ENCODE measurements at regions not wholly inside any gene's neighbourhood (a gene's known extent, or its start where the extent isn't known, plus 50 kb on each side); places are given as distances from the start of the nearest gene placed in this dataset.
"Not testable (repeated sequence)": the region's sequence is repeated elsewhere in the genome, so short reads cannot be mapped to it uniquely, and the experiment has no call there.

- no peak overlapping the region for H3K4me3 ChIP-seq (ENCODE audit: low read depth, low read length)
- H3K4me1 ChIP-seq (ENCODE audit: control insufficient read depth, insufficient read depth, low read length): peaks cover 7% of the 10 kb centered on the region
These were observed 153.8 kb upstream of the KRR1 start for GRCh38 chr12:75665216-75665615.

GRCh38 chr12:75662511-75663159 lies 151.2 kb upstream of the KRR1 start:
- Histone ChIP-seq H3K9ac (ENCODE audit: low read length) (no peak overlapping the region), H3K9me3 (ENCODE audit: control insufficient read depth, insufficient read depth, low read depth, low read length) (no peaks in the 10 kb centered on the region), H3K4me1 (ENCODE audit: control insufficient read depth, insufficient read depth, low read length) (peaks cover 7% of the 10 kb centered on the region), H3K27me3 (ENCODE audit: control insufficient read depth, insufficient read depth, low read length) (no peaks in the 10 kb centered on the region), H3K27ac (ENCODE audit: low read depth, low read length) (no peak overlapping the region), H3K36me3 (ENCODE audit: control insufficient read depth, insufficient read depth, low read length) (no peaks in the 10 kb centered on the region), H3K4me3 (ENCODE audit: low read depth, low read length) (no peak overlapping the region)

More at GRCh38 chr12:75665216-75665615, 153.8 kb upstream of the KRR1 start:
- H3K27ac ChIP-seq (ENCODE audit: low read depth, low read length): no peak overlapping the region
- no peaks in the 10 kb centered on the region for H3K36me3 ChIP-seq (ENCODE audit: control insufficient read depth, insufficient read depth, low read length)
- H3K27me3 ChIP-seq (ENCODE audit: control insufficient read depth, insufficient read depth, low read length): no peaks in the 10 kb centered on the region
- no peak overlapping the region for H3K9ac ChIP-seq (ENCODE audit: low read length)
- no peaks in the 10 kb centered on the region for H3K9me3 ChIP-seq (ENCODE audit: control insufficient read depth, insufficient read depth, low read depth, low read length)

GRCh38 chr12:75661908-75662307 lies 150.5 kb upstream of the KRR1 start:
- Histone ChIP-seq H3K4me3 (ENCODE audit: low read depth, low read length) (no peak overlapping the region), H3K9me3 (ENCODE audit: control insufficient read depth, insufficient read depth, low read depth, low read length) (no peaks in the 10 kb centered on the region), H3K4me1 (ENCODE audit: control insufficient read depth, insufficient read depth, low read length) (peaks cover 3% of the 10 kb centered on the region), H3K27me3 (ENCODE audit: control insufficient read depth, insufficient read depth, low read length) (no peaks in the 10 kb centered on the region), H3K27ac (ENCODE audit: low read depth, low read length) (no peak overlapping the region), H3K9ac (ENCODE audit: low read length) (no peak overlapping the region), H3K36me3 (ENCODE audit: control insufficient read depth, insufficient read depth, low read length) (no peaks in the 10 kb centered on the region)

GRCh38 chr12:75660805-75661404 lies 149.5 kb upstream of the KRR1 start:
- Histone ChIP-seq H3K4me1 (ENCODE audit: control insufficient read depth, insufficient read depth, low read length) (no peaks in the 10 kb centered on the region), H3K4me3 (ENCODE audit: low read depth, low read length) (no peak overlapping the region), H3K27ac (ENCODE audit: low read depth, low read length) (no peak overlapping the region), H3K36me3 (ENCODE audit: control insufficient read depth, insufficient read depth, low read length) (no peaks in the 10 kb centered on the region), H3K27me3 (ENCODE audit: control insufficient read depth, insufficient read depth, low read length) (no peaks in the 10 kb centered on the region), H3K9ac (ENCODE audit: low read length) (no peak overlapping the region), H3K9me3 (ENCODE audit: control insufficient read depth, insufficient read depth, low read depth, low read length) (no peaks in the 10 kb centered on the region)

- H3K4me1 ChIP-seq (ENCODE audit: control insufficient read depth, insufficient read depth, low read length): no peaks in the 10 kb centered on the region
- no peak overlapping the region for H3K27ac ChIP-seq (ENCODE audit: low read depth, low read length)
- no peaks in the 10 kb centered on the region for H3K27me3 ChIP-seq (ENCODE audit: control insufficient read depth, insufficient read depth, low read length)
- H3K9ac ChIP-seq (ENCODE audit: low read length): no peak overlapping the region
- H3K36me3 ChIP-seq (ENCODE audit: control insufficient read depth, insufficient read depth, low read length): no peaks in the 10 kb centered on the region
- no peaks in the 10 kb centered on the region for H3K9me3 ChIP-seq (ENCODE audit: control insufficient read depth, insufficient read depth, low read depth, low read length)
- H3K4me3 ChIP-seq (ENCODE audit: low read depth, low read length): no peak overlapping the region
These were observed 148.7 kb upstream of the KRR1 start for GRCh38 chr12:75660107-75660530.

- no peaks in the 10 kb centered on the region for H3K36me3 ChIP-seq (ENCODE audit: control insufficient read depth, insufficient read depth, low read length)
- no peaks in the 10 kb centered on the region for H3K9me3 ChIP-seq (ENCODE audit: control insufficient read depth, insufficient read depth, low read depth, low read length)
- H3K4me1 ChIP-seq (ENCODE audit: control insufficient read depth, insufficient read depth, low read length): no peaks in the 10 kb centered on the region
- no peak overlapping the region for H3K27ac ChIP-seq (ENCODE audit: low read depth, low read length)
- no peaks in the 10 kb centered on the region for H3K27me3 ChIP-seq (ENCODE audit: control insufficient read depth, insufficient read depth, low read length)
- no peak overlapping the region for H3K9ac ChIP-seq (ENCODE audit: low read length)
- H3K4me3 ChIP-seq (ENCODE audit: low read depth, low read length): no peak overlapping the region
These were observed 147.8 kb upstream of the KRR1 start for GRCh38 chr12:75658901-75659823.

- H3K27ac ChIP-seq (ENCODE audit: low read depth, low read length): no peak overlapping the region
These were observed 146.9 kb upstream of the KRR1 start for GRCh38 chr12:75658286-75658685.

GRCh38 chr12:75657831-75658230 lies 146.4 kb upstream of the KRR1 start:
- Histone ChIP-seq H3K9me3 (ENCODE audit: control insufficient read depth, insufficient read depth, low read depth, low read length) (no peaks in the 10 kb centered on the region), H3K4me3 (ENCODE audit: low read depth, low read length) (no peak overlapping the region), H3K9ac (ENCODE audit: low read length) (no peak overlapping the region), H3K4me1 (ENCODE audit: control insufficient read depth, insufficient read depth, low read length) (no peaks in the 10 kb centered on the region), H3K36me3 (ENCODE audit: control insufficient read depth, insufficient read depth, low read length) (no peaks in the 10 kb centered on the region), H3K27ac (ENCODE audit: low read depth, low read length) (no peak overlapping the region), H3K27me3 (ENCODE audit: control insufficient read depth, insufficient read depth, low read length) (no peaks in the 10 kb centered on the region)

More at GRCh38 chr12:75658286-75658685, 146.9 kb upstream of the KRR1 start:
- Histone ChIP-seq H3K4me3 (ENCODE audit: low read depth, low read length) (no peak overlapping the region), H3K27me3 (ENCODE audit: control insufficient read depth, insufficient read depth, low read length) (no peaks in the 10 kb centered on the region), H3K4me1 (ENCODE audit: control insufficient read depth, insufficient read depth, low read length) (no peaks in the 10 kb centered on the region), H3K9ac (ENCODE audit: low read length) (no peak overlapping the region), H3K36me3 (ENCODE audit: control insufficient read depth, insufficient read depth, low read length) (no peaks in the 10 kb centered on the region), H3K9me3 (ENCODE audit: control insufficient read depth, insufficient read depth, low read depth, low read length) (no peaks in the 10 kb centered on the region)

- not testable (repeated sequence) for H3K27me3 ChIP-seq (ENCODE audit: control insufficient read depth, insufficient read depth, low read length); H3K4me1 ChIP-seq (ENCODE audit: control insufficient read depth, insufficient read depth, low read length); H3K9ac ChIP-seq (ENCODE audit: low read length); H3K9me3 ChIP-seq (ENCODE audit: control insufficient read depth, insufficient read depth, low read depth, low read length); H3K27ac ChIP-seq (ENCODE audit: low read depth, low read length); H3K4me3 ChIP-seq (ENCODE audit: low read depth, low read length); H3K36me3 ChIP-seq (ENCODE audit: control insufficient read depth, insufficient read depth, low read length)
These were observed 145.9 kb upstream of the KRR1 start for GRCh38 chr12:75657354-75657753.

- H3K36me3 ChIP-seq (ENCODE audit: control insufficient read depth, insufficient read depth, low read length): no peaks in the 10 kb centered on the region
- no peak overlapping the region for H3K27ac ChIP-seq (ENCODE audit: low read depth, low read length)
- H3K4me3 ChIP-seq (ENCODE audit: low read depth, low read length): no peak overlapping the region
- H3K9me3 ChIP-seq (ENCODE audit: control insufficient read depth, insufficient read depth, low read depth, low read length): no peaks in the 10 kb centered on the region
- no peak overlapping the region for H3K9ac ChIP-seq (ENCODE audit: low read length)
- H3K27me3 ChIP-seq (ENCODE audit: control insufficient read depth, insufficient read depth, low read length): no peaks in the 10 kb centered on the region
- H3K4me1 ChIP-seq (ENCODE audit: control insufficient read depth, insufficient read depth, low read length): no peaks in the 10 kb centered on the region
These were observed 145.2 kb upstream of the KRR1 start for GRCh38 chr12:75656648-75657047.

GRCh38 chr12:75656210-75656609 lies 144.8 kb upstream of the KRR1 start:
- Histone ChIP-seq H3K36me3 (ENCODE audit: control insufficient read depth, insufficient read depth, low read length) (no peaks in the 10 kb centered on the region), H3K4me3 (ENCODE audit: low read depth, low read length) (no peak overlapping the region), H3K9ac (ENCODE audit: low read length) (no peak overlapping the region), H3K27me3 (ENCODE audit: control insufficient read depth, insufficient read depth, low read length) (no peaks in the 10 kb centered on the region), H3K27ac (ENCODE audit: low read depth, low read length) (no peak overlapping the region), H3K4me1 (ENCODE audit: control insufficient read depth, insufficient read depth, low read length) (peaks cover 3% of the 10 kb centered on the region; the same call in 1 of the 2 replicates), H3K9me3 (ENCODE audit: control insufficient read depth, insufficient read depth, low read depth, low read length) (no peaks in the 10 kb centered on the region)
